Activated T-cell treated with anti-CD3 and anti-CD28 coated beads, Interleukin-2, amount 50 U/mL, for 4 hours (primary cell): ENCODE measurements at regions not wholly inside any gene's neighbourhood (a gene's known extent, or its start where the extent isn't known, plus 50 kb on each side); places are given as distances from the start of the nearest gene placed in this dataset.

Experiments used
- ATAC-seq, 2 donors: fragments of 200-7000 bp; cut with Tn5 transposase; one replicate each; pipeline ENCODE4 v1.10.0; 2021
- DNase-seq: peaks from one replicate; pipeline ENCODE4 v3.0.0-alpha.2; 2020
- H3K27me3 Mint-ChIP-seq: one replicate; pipeline ENCODE4 v1.8.0; 2021; ENCODE audit warnings: low read depth, mixed read lengths
- H3K36me3 Mint-ChIP-seq: one replicate; pipeline ENCODE4 v1.8.0; 2022; ENCODE audit warnings: mixed read lengths; ENCODE audit not compliant: insufficient read depth
- H3K4me1 Mint-ChIP-seq: one replicate; pipeline ENCODE4 v1.8.0; 2021; ENCODE audit warnings: low read depth, mixed read lengths
- H3K4me3 Mint-ChIP-seq: one replicate; pipeline ENCODE4 v1.8.0; 2021; ENCODE audit warnings: mild to moderate bottlenecking, moderate library complexity, mixed read lengths
- H3K9me3 Mint-ChIP-seq: one replicate; pipeline ENCODE4 v1.8.0; 2021; ENCODE audit warnings: mixed read lengths

GRCh38 chr2:220941683-220942082, 630.4 kb downstream of the EPHA4 start:
- no peaks in the 10 kb centered on the region for H3K9me3 Mint-ChIP-seq
- ATAC-seq, result no peak

GRCh38 chr2:220946552-220946951, 625.6 kb downstream of the EPHA4 start:
- DNase-seq (no peak), ATAC-seq (no peak)
- H3K9me3 Mint-ChIP-seq, result no peaks in the 10 kb centered on the region
- H3K36me3 Mint-ChIP-seq, result no peaks in the 10 kb centered on the region
- H3K4me3 Mint-ChIP-seq, result no peak overlapping the region
- H3K27me3 Mint-ChIP-seq, result peaks cover 2% of the 10 kb centered on the region
- H3K4me1 Mint-ChIP-seq, result no peaks in the 10 kb centered on the region

More at GRCh38 chr2:220941683-220942082, 630.4 kb downstream of the EPHA4 start:
- DNase-seq, result no peak
- Mint-ChIP-seq H3K4me3 (no peak overlapping the region), H3K4me1 (no peaks in the 10 kb centered on the region), H3K36me3 (no peaks in the 10 kb centered on the region), H3K27me3 (no peaks in the 10 kb centered on the region)

- DNase-seq (no peak), ATAC-seq (no peak)
- no peaks in the 10 kb centered on the region for H3K36me3 Mint-ChIP-seq
- peaks cover 2% of the 10 kb centered on the region for H3K27me3 Mint-ChIP-seq
- H3K4me3 Mint-ChIP-seq, result no peak overlapping the region
- no peaks in the 10 kb centered on the region for H3K4me1 Mint-ChIP-seq
- H3K9me3 Mint-ChIP-seq, result no peaks in the 10 kb centered on the region
Observed at GRCh38 chr2:220948579-220948978, 623.5 kb downstream of the EPHA4 start.

GRCh38 chr2:220949466-220949865, 622.6 kb downstream of the EPHA4 start:
- no peak for ATAC-seq
- peaks cover 2% of the 10 kb centered on the region for H3K27me3 Mint-ChIP-seq
- no peaks in the 10 kb centered on the region for H3K9me3 Mint-ChIP-seq
- no peak for DNase-seq
- H3K4me1 Mint-ChIP-seq, result no peaks in the 10 kb centered on the region
- no peaks in the 10 kb centered on the region for H3K36me3 Mint-ChIP-seq
- no peak overlapping the region for H3K4me3 Mint-ChIP-seq

DNA sequence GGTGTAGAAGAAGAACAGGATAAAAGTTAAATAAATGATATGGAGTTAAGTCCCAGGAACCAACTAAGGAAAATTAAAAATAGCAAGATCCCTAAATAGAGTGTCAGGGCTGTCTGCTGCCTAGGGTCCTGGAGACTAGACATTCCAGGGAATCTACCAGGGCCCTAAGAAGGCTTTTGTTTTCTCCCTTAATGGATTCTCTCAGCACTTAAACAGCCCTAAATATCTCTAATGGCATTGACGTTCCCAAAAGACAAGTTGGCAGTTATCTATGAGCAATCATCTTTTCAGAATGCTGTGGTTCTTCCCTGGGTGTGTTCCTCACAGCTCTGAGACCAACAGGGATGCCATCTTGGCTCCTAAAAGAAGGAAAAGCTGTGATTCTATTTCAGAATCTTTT, 616.3 kb downstream of the EPHA4 start:
- no peaks in the 10 kb centered on the region for H3K36me3 Mint-ChIP-seq
- H3K9me3 Mint-ChIP-seq, result no peaks in the 10 kb centered on the region
- H3K4me1 Mint-ChIP-seq, result no peaks in the 10 kb centered on the region
- no peaks in the 10 kb centered on the region for H3K27me3 Mint-ChIP-seq
- no peak for DNase-seq
- H3K4me3 Mint-ChIP-seq, result no peak overlapping the region
- no peak for ATAC-seq

DNA sequence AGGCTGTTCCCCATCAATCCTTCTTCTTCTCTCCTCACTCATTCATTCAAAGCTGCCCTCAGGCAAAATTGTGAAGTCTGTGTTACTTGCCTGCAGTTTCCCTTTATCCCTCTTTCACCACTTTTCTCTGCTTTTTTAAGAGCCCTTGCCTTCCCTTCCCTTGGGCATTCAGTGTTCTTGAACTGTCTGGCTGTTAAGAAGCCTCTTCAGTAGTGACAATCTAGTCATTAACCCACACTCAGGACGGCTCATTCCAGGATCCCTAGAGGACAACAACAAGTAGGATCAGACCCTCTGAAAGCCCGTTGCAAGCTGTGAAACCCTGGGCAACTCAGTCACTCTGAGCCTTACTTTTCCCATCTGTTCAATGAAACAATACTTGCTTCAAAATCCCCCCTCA, 615.7 kb downstream of the EPHA4 start:
- Mint-ChIP-seq H3K4me3 (no peak overlapping the region), H3K36me3 (no peaks in the 10 kb centered on the region), H3K4me1 (no peaks in the 10 kb centered on the region), H3K9me3 (no peaks in the 10 kb centered on the region), H3K27me3 (no peaks in the 10 kb centered on the region)
- no peak for ATAC-seq
- no peak for DNase-seq

- H3K4me1 Mint-ChIP-seq, result no peaks in the 10 kb centered on the region
- H3K4me3 Mint-ChIP-seq, result no peak overlapping the region
- no peaks in the 10 kb centered on the region for H3K27me3 Mint-ChIP-seq
- no peak for DNase-seq
- ATAC-seq, result no peak
- H3K36me3 Mint-ChIP-seq, result no peaks in the 10 kb centered on the region
- H3K9me3 Mint-ChIP-seq, result no peaks in the 10 kb centered on the region
Observed at GRCh38 chr2:220959391-220959802, 612.7 kb downstream of the EPHA4 start.

- H3K9me3 Mint-ChIP-seq, result no peaks in the 10 kb centered on the region
- ATAC-seq (no peak), DNase-seq (no peak)
- no peak overlapping the region for H3K4me3 Mint-ChIP-seq
- H3K4me1 Mint-ChIP-seq, result no peaks in the 10 kb centered on the region
- H3K36me3 Mint-ChIP-seq, result no peaks in the 10 kb centered on the region
- H3K27me3 Mint-ChIP-seq, result no peaks in the 10 kb centered on the region
Observed at GRCh38 chr2:220961143-220961860, 610.8 kb downstream of the EPHA4 start.

DNA sequence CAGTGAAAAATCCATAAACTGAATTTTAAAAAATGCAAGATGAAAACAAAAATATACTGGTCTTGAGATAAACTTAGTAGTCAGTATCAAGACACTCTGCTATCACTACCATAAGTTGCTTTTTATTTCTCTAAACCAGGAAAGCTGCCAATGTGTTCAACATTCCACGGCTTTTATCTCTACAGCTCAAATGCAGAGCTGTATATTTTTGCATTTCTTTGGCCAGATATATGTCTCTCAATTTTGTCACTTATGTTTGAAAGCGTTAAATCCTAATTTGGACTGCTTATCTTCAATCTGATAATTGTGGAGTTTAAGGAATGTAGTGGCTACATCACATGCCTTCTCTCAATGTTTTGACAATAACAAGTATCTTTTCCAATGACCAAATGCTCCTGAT, 609.5 kb downstream of the EPHA4 start:
- Mint-ChIP-seq H3K9me3 (no peaks in the 10 kb centered on the region), H3K36me3 (no peaks in the 10 kb centered on the region), H3K4me1 (no peaks in the 10 kb centered on the region), H3K27me3 (no peaks in the 10 kb centered on the region), H3K4me3 (no peak overlapping the region)
- DNase-seq (no peak), ATAC-seq (no peak)

- Mint-ChIP-seq H3K4me3 (no peak overlapping the region), H3K4me1 (no peaks in the 10 kb centered on the region), H3K27me3 (no peaks in the 10 kb centered on the region), H3K9me3 (no peaks in the 10 kb centered on the region), H3K36me3 (no peaks in the 10 kb centered on the region)
- DNase-seq (no peak), ATAC-seq (no peak)
Observed at GRCh38 chr2:220963076-220963475, 609.0 kb downstream of the EPHA4 start.

- no peaks in the 10 kb centered on the region for H3K36me3 Mint-ChIP-seq
- ATAC-seq (no peak), DNase-seq (no peak)
- H3K27me3 Mint-ChIP-seq, result no peaks in the 10 kb centered on the region
- H3K4me1 Mint-ChIP-seq, result no peaks in the 10 kb centered on the region
- no peaks in the 10 kb centered on the region for H3K9me3 Mint-ChIP-seq
- no peak overlapping the region for H3K4me3 Mint-ChIP-seq
Observed at GRCh38 chr2:220963930-220964329, 608.2 kb downstream of the EPHA4 start.

- Mint-ChIP-seq H3K4me1 (no peaks in the 10 kb centered on the region), H3K9me3 (no peaks in the 10 kb centered on the region), H3K27me3 (peaks cover under 1% of the 10 kb centered on the region), H3K4me3 (no peak overlapping the region), H3K36me3 (no peaks in the 10 kb centered on the region)
- ATAC-seq (no peak), DNase-seq (no peak)
Observed at GRCh38 chr2:220966636-220967035, 605.5 kb downstream of the EPHA4 start.

DNA sequence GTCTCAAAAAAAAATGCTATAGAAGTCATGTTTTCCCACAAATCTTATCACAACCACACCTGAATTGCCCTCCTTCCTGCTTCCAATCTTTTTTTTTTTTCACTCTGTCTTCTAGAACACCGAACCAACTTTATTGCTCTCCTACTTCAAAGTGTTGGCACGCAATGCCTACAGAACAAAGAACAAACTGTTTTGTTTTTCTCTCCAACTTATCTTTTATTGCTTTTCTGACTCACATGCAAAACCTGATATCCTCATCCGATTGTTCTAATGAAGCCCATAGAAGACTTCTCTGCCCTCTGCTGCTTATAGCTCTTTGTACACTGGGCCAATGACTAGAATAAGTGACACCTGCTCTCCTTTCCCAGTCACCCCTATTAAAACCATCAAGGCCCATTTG, 602.8 kb downstream of the EPHA4 start:
- DNase-seq, result no peak
- H3K27me3 Mint-ChIP-seq, result peaks cover 3% of the 10 kb centered on the region
- H3K4me1 Mint-ChIP-seq, result no peaks in the 10 kb centered on the region
- no peaks in the 10 kb centered on the region for H3K36me3 Mint-ChIP-seq
- H3K9me3 Mint-ChIP-seq, result no peaks in the 10 kb centered on the region
- no peak for ATAC-seq
- H3K4me3 Mint-ChIP-seq, result no peak overlapping the region

GRCh38 chr2:220980966-220981675, 591.0 kb downstream of the EPHA4 start:
- Mint-ChIP-seq H3K4me3 (no peak overlapping the region), H3K36me3 (no peaks in the 10 kb centered on the region), H3K9me3 (peaks cover 4% of the 10 kb centered on the region), H3K27me3 (peaks cover 16% of the 10 kb centered on the region), H3K4me1 (no peaks in the 10 kb centered on the region)
- DNase-seq (no peak), ATAC-seq (no peak)

- ATAC-seq (no peak), DNase-seq (no peak)
- Mint-ChIP-seq H3K4me3 (no peak overlapping the region), H3K36me3 (no peaks in the 10 kb centered on the region), H3K9me3 (peaks cover 4% of the 10 kb centered on the region), H3K4me1 (no peaks in the 10 kb centered on the region), H3K27me3 (peaks cover 17% of the 10 kb centered on the region)
Observed at GRCh38 chr2:220981926-220982325, 590.2 kb downstream of the EPHA4 start.
